ENCODE measurements at regions not wholly inside any gene's neighbourhood (a gene's known extent, or its start where the extent isn't known, plus 50 kb on each side); places are given as distances from the start of the nearest gene placed in this dataset.

- no peak for DNase-seq (ENCODE audit: low read depth, low spot score)
- BruUV-seq (replicated peaks) = no TSS peak
- Histone ChIP-seq H3K27me3 (ENCODE audit: control insufficient read depth, insufficient read depth, low read length) (no peaks in the 10 kb centered on the region), H3K4me3 (ENCODE audit: low read depth in 2 of 2, low read length in 2 of 2) (no peak overlapping the region), H3K4me1 (ENCODE audit: control insufficient read depth, insufficient read depth, low read length) (no peaks in the 10 kb centered on the region), H3K27ac (ENCODE audit: low read length) (no peak overlapping the region), H3K9me3 (ENCODE audit: control insufficient read depth, insufficient read depth, low read depth, low read length) (no peaks in the 10 kb centered on the region), H3K36me3 (ENCODE audit: control insufficient read depth, insufficient read depth, low read length) (no peaks in the 10 kb centered on the region)
- in situ Hi-C loops (cut with HindIII; ENCODE audit: low pct_unique_long_range_greater_than_20kb, low sequenced_read_pairs) (no loop called here), intact Hi-C loops (cut with micrococcal nuclease; ENCODE audit: unreplicated experiment) (no loop called here)
- CTCF ChIA-PET = no interaction called here
- TF ChIP-seq TCF7L2 (IDR thresholded peaks at IDR 0.05; ENCODE audit: low read depth, low read length) (no peak), SIN3A (IDR thresholded peaks at IDR 0.05; ENCODE audit: borderline replicate concordance, insufficient read depth, low read depth, low read length) (no peak)
- TF ChIP-seq, protein P1, sequence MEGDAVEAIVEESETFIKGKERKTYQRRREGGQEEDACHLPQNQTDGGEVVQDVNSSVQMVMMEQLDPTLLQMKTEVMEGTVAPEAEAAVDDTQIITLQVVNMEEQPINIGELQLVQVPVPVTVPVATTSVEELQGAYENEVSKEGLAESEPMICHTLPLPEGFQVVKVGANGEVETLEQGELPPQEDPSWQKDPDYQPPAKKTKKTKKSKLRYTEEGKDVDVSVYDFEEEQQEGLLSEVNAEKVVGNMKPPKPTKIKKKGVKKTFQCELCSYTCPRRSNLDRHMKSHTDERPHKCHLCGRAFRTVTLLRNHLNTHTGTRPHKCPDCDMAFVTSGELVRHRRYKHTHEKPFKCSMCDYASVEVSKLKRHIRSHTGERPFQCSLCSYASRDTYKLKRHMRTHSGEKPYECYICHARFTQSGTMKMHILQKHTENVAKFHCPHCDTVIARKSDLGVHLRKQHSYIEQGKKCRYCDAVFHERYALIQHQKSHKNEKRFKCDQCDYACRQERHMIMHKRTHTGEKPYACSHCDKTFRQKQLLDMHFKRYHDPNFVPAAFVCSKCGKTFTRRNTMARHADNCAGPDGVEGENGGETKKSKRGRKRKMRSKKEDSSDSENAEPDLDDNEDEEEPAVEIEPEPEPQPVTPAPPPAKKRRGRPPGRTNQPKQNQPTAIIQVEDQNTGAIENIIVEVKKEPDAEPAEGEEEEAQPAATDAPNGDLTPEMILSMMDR (IDR thresholded peaks at IDR 0.05) = no peak
- no peak for ATAC-seq
- POLR2A ChIA-PET = no interaction called here
These were observed 225.6 kb downstream of the BLID start for GRCh38 chr11:121890377-121890776.

- H3K4me3 ChIP-seq (ENCODE audit: low read depth in 2 of 2, low read length in 2 of 2) = no peak overlapping the region
- ChIA-PET CTCF (no interaction called here), POLR2A (no interaction called here)
- H3K27me3 ChIP-seq (ENCODE audit: control insufficient read depth, insufficient read depth, low read length) = no peaks in the 10 kb centered on the region
- intact Hi-C loops (cut with micrococcal nuclease; ENCODE audit: unreplicated experiment) (no loop called here), in situ Hi-C loops (cut with HindIII; ENCODE audit: low pct_unique_long_range_greater_than_20kb, low sequenced_read_pairs) (no loop called here)
- no peak overlapping the region for H3K27ac ChIP-seq (ENCODE audit: low read length)
- BruUV-seq (replicated peaks) = no TSS peak
- no peaks in the 10 kb centered on the region for H3K36me3 ChIP-seq (ENCODE audit: control insufficient read depth, insufficient read depth, low read length)
- ATAC-seq (no peak), DNase-seq (ENCODE audit: low read depth, low spot score) (no peak)
- no peak for TF ChIP-seq REST (IDR thresholded peaks at IDR 0.05; ENCODE audit: insufficient read depth in 1 of 2, low read depth in 2 of 2, low read length in 1 of 2)
- no peak for TF ChIP-seq POLR2AphosphoS5 (IDR thresholded peaks at IDR 0.05; ENCODE audit: low read depth, low read length)
- no peak for TF ChIP-seq TCF7L2 (IDR thresholded peaks at IDR 0.05; ENCODE audit: low read depth, low read length)
- TF ChIP-seq, protein P1 (IDR thresholded peaks at IDR 0.05) = no peak
- TF ChIP-seq SIN3A (IDR thresholded peaks at IDR 0.05; ENCODE audit: borderline replicate concordance, insufficient read depth, low read depth, low read length) = no peak
- no peaks in the 10 kb centered on the region for H3K4me1 ChIP-seq (ENCODE audit: control insufficient read depth, insufficient read depth, low read length)
- H3K9me3 ChIP-seq (ENCODE audit: control insufficient read depth, insufficient read depth, low read depth, low read length) = no peaks in the 10 kb centered on the region
These were observed 226.1 kb downstream of the BLID start for GRCh38 chr11:121889931-121890330.

GRCh38 chr11:121889186-121889585, 226.8 kb downstream of the BLID start:
- DNase-seq (ENCODE audit: low read depth, low spot score) = no peak
- TF ChIP-seq REST (IDR thresholded peaks at IDR 0.05; ENCODE audit: insufficient read depth in 1 of 2, low read depth in 2 of 2, low read length in 1 of 2) = no peak
- TF ChIP-seq SIN3A (IDR thresholded peaks at IDR 0.05; ENCODE audit: borderline replicate concordance, insufficient read depth, low read depth, low read length) = no peak
- TF ChIP-seq TCF7L2 (IDR thresholded peaks at IDR 0.05; ENCODE audit: low read depth, low read length) = no peak
- TF ChIP-seq POLR2AphosphoS5 (IDR thresholded peaks at IDR 0.05; ENCODE audit: low read depth, low read length) = no peak
- TF ChIP-seq, protein P1 (IDR thresholded peaks at IDR 0.05) = no peak
- ATAC-seq = no peak
- H3K36me3 ChIP-seq (ENCODE audit: control insufficient read depth, insufficient read depth, low read length) = no peaks in the 10 kb centered on the region
- H3K27me3 ChIP-seq (ENCODE audit: control insufficient read depth, insufficient read depth, low read length) = no peaks in the 10 kb centered on the region
- ChIA-PET POLR2A (no interaction called here), CTCF (no interaction called here)
- no peak overlapping the region for H3K4me3 ChIP-seq (ENCODE audit: low read depth in 2 of 2, low read length in 2 of 2)
- no TSS peak for BruUV-seq (replicated peaks)
- no peaks in the 10 kb centered on the region for H3K4me1 ChIP-seq (ENCODE audit: control insufficient read depth, insufficient read depth, low read length)
- intact Hi-C loops (cut with micrococcal nuclease; ENCODE audit: unreplicated experiment) (no loop called here), in situ Hi-C loops (cut with HindIII; ENCODE audit: low pct_unique_long_range_greater_than_20kb, low sequenced_read_pairs) (no loop called here)
- H3K9me3 ChIP-seq (ENCODE audit: control insufficient read depth, insufficient read depth, low read depth, low read length) = no peaks in the 10 kb centered on the region
- H3K27ac ChIP-seq (ENCODE audit: low read length) = no peak overlapping the region

Data from Panc1 (cell line).